ENCODE measurements at regions not wholly inside any gene's neighbourhood (a gene's known extent, or its start where the extent isn't known, plus 50 kb on each side); places are given as distances from the start of the nearest gene placed in this dataset.
"Not testable (repeated sequence)": the region's sequence is repeated elsewhere in the genome, so short reads cannot be mapped to it uniquely, and the experiment has no call there.

- H3K4me3 ChIP-seq (ENCODE audit: low read depth, low read length), result no peak overlapping the region
Observed at GRCh38 chr10:6929148-6929830, 349.2 kb upstream of the PRKCQ start.

GRCh38 chr10:6928586-6928985, 348.5 kb upstream of the PRKCQ start:
- no peak overlapping the region for H3K4me3 ChIP-seq (ENCODE audit: low read depth, low read length)

GRCh38 chr10:6926971-6927370, 346.9 kb upstream of the PRKCQ start:
- H3K4me3 ChIP-seq (ENCODE audit: low read depth, low read length), result no peak overlapping the region

- H3K4me3 ChIP-seq (ENCODE audit: low read depth, low read length), result no peak overlapping the region
Observed at GRCh38 chr10:6925146-6925545, 345.1 kb upstream of the PRKCQ start.

GRCh38 chr10:6924166-6924565, 344.1 kb upstream of the PRKCQ start:
- H3K4me3 ChIP-seq (ENCODE audit: low read depth, low read length), result no peak overlapping the region

GRCh38 chr10:6921026-6921425, 340.9 kb upstream of the PRKCQ start:
- not testable (repeated sequence) for H3K4me3 ChIP-seq (ENCODE audit: low read depth, low read length)

- H3K4me3 ChIP-seq (ENCODE audit: low read depth, low read length), result no peak overlapping the region
Observed at GRCh38 chr10:6920072-6921019, 340.3 kb upstream of the PRKCQ start.

- H3K4me3 ChIP-seq (ENCODE audit: low read depth, low read length), result no peak overlapping the region
Observed at GRCh38 chr10:6919077-6919476, 339.0 kb upstream of the PRKCQ start.

- no peak overlapping the region for H3K4me3 ChIP-seq (ENCODE audit: low read depth, low read length)
Observed at GRCh38 chr10:6918305-6918704, 338.2 kb upstream of the PRKCQ start.

- no peak overlapping the region for H3K4me3 ChIP-seq (ENCODE audit: low read depth, low read length)
Observed at GRCh38 chr10:6917125-6917524, 337.0 kb upstream of the PRKCQ start.

- H3K4me3 ChIP-seq (ENCODE audit: low read depth, low read length), result no peak overlapping the region
Observed at GRCh38 chr10:6916601-6917000, 336.5 kb upstream of the PRKCQ start.

- no peak overlapping the region for H3K4me3 ChIP-seq (ENCODE audit: low read depth, low read length)
Observed at GRCh38 chr10:6915307-6915706, 335.2 kb upstream of the PRKCQ start.

GRCh38 chr10:6912929-6913328, 332.9 kb upstream of the PRKCQ start:
- H3K4me3 ChIP-seq (ENCODE audit: low read depth, low read length), result no peak overlapping the region

- no peak overlapping the region for H3K4me3 ChIP-seq (ENCODE audit: low read depth, low read length)
Observed at GRCh38 chr10:6912424-6912823, 332.3 kb upstream of the PRKCQ start.

GRCh38 chr10:6912021-6912420, 331.9 kb upstream of the PRKCQ start:
- no peak overlapping the region for H3K4me3 ChIP-seq (ENCODE audit: low read depth, low read length)

- H3K4me3 ChIP-seq (ENCODE audit: low read depth, low read length), result no peak overlapping the region
Observed at GRCh38 chr10:6909905-6910560, 330.0 kb upstream of the PRKCQ start.

- no peak overlapping the region for H3K4me3 ChIP-seq (ENCODE audit: low read depth, low read length)
Observed at GRCh38 chr10:6907877-6908530, 327.9 kb upstream of the PRKCQ start.

- no peak overlapping the region for H3K4me3 ChIP-seq (ENCODE audit: low read depth, low read length)
Observed at GRCh38 chr10:6894405-6894804, 314.3 kb upstream of the PRKCQ start.

GRCh38 chr10:6892864-6893263, 312.8 kb upstream of the PRKCQ start:
- no peak overlapping the region for H3K4me3 ChIP-seq (ENCODE audit: low read depth, low read length)

- H3K4me3 ChIP-seq (ENCODE audit: low read depth, low read length), result no peak overlapping the region
Observed at GRCh38 chr10:6891924-6892323, 311.8 kb upstream of the PRKCQ start.

- H3K4me3 ChIP-seq (ENCODE audit: low read depth, low read length), result no peak overlapping the region
Observed at GRCh38 chr10:6889718-6890117, 309.6 kb upstream of the PRKCQ start.

All from iPS-11a (cell line).